Esophagus muscularis mucosa (tissue), 4 donors: ENCODE measurements at regions not wholly inside any gene's neighbourhood (a gene's known extent, or its start where the extent isn't known, plus 50 kb on each side); places are given as distances from the start of the nearest gene placed in this dataset.

Experiments
- DNase-seq: peaks from one replicate; pipeline ENCODE4 v3.0.0-alpha.2; 2017; ENCODE audit errors: extremely low spot score
- H3K27ac ChIP-seq, 4 donors: fragments of 200-600 bp; sonication (generic); replicated peaks in 1 of 4; 1 replicate in 3 of 4; 2 replicates in 1 of 4; pipeline ENCODE4 v1.5.1; 2016 to 2019; ENCODE audit warnings: mild to moderate bottlenecking in 1 of 4
- H3K27me3 ChIP-seq, 4 donors: fragments of 200-600 bp; sonication (generic); one replicate each; pipeline versions ENCODE4 v1.5.1 to v1.6.0; 2016 to 2019
- H3K36me3 ChIP-seq, 4 donors: fragments of 200-600 bp; sonication (generic); one replicate each; pipeline ENCODE4 v1.5.1; 2016 to 2019
- H3K4me1 ChIP-seq, 4 donors: fragments of 200-600 bp; sonication (generic); one replicate each; pipeline ENCODE4 v1.5.1; 2016 to 2019
- H3K4me3 ChIP-seq, 4 donors: fragments of 200-600 bp; sonication (generic); 1 replicate in 2 of 4; 2 replicates in 2 of 4; pipeline ENCODE4 v1.5.1; 2016 to 2019; ENCODE audit warnings: mild to moderate bottlenecking in 4 of 4, moderate library complexity in 1 of 4
- H3K9me3 ChIP-seq, 4 donors: fragments of 200-600 bp; sonication (generic); 1 replicate in 3 of 4; 2 replicates in 1 of 4; pipeline ENCODE4 v1.5.1; 2016 to 2019
- EP300 ChIP-seq: sonication (generic); formaldehyde crosslinking; IDR thresholded peaks from one replicate; pipeline ENCODE4 v1.6.1; 2017; ENCODE audit warnings: antibody characterized with exemption
- POLR2A ChIP-seq: fragments of 450-650 bp; IDR thresholded peaks from one replicate; pipeline ENCODE4 v1.6.1; 2017; ENCODE audit warnings: antibody characterized with exemption, moderate library complexity, mild to moderate bottlenecking, low read depth
- POLR2AphosphoS5 ChIP-seq, 2 donors: sonication (generic); formaldehyde crosslinking; IDR thresholded peaks; one replicate each; pipeline ENCODE4 v1.6.1; 2017; ENCODE audit warnings: antibody characterized with exemption in 2 of 2
- WGBS: methylation state at CpG from one replicate; pipeline ENCODE4 v1.1.5; 2018; 5-methylcytosine and 5-hydroxymethylcytosine counted together
- intact Hi-C: fragments of 100-400 bp; cut with DNase I; formaldehyde crosslinking; loops from one replicate; pipeline ENCODE4 v1.15.1; 2023
- TF ChIP-seq, protein P1 (sequence below), 3 experiments: fragments of 200-600 bp in 2 of 3; fragments of 450-650 bp in 1 of 3; sonication (generic) in 2 of 3; IDR thresholded peaks; one replicate each; pipeline ENCODE4 v1.5.1; 2017 to 2019; ENCODE audit warnings: antibody characterized with exemption in 3 of 3, mild to moderate bottlenecking in 2 of 3, moderate library complexity in 1 of 3

DNA sequence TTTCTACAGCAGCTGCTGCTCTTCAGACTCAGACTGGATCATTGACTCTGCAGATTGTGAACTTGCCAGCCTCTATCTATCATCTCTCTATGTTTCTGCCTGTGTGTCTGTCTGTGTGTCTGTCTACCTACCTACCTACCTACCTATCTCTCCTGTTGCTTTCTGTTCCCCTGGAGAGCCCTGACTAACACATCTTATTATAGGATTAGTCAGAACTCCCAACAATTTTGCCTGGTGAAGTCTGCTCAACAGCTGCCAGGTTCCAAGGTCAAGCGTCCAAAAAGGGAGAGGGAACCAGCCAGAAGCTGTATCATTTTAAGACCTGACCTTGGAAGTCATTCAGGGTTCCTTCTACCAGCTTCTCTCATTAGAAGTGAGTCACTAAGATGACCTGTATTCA is 579.0 kb upstream of the DPP6 start:
- H3K4me1 ChIP-seq, result peaks cover 0 to 13% (median 8%) of the 10 kb centered on the region in 4 donors
- intact Hi-C loops, result no loop called here
- H3K27me3 ChIP-seq, result no peaks in the 10 kb centered on the region
- H3K4me3 ChIP-seq, result no peak overlapping the region
- TF ChIP-seq POLR2A (no peak), EP300 (no peak), POLR2AphosphoS5 (IDR thresholded peaks at IDR 0.05) (no peak)
- TF ChIP-seq, protein P1, sequence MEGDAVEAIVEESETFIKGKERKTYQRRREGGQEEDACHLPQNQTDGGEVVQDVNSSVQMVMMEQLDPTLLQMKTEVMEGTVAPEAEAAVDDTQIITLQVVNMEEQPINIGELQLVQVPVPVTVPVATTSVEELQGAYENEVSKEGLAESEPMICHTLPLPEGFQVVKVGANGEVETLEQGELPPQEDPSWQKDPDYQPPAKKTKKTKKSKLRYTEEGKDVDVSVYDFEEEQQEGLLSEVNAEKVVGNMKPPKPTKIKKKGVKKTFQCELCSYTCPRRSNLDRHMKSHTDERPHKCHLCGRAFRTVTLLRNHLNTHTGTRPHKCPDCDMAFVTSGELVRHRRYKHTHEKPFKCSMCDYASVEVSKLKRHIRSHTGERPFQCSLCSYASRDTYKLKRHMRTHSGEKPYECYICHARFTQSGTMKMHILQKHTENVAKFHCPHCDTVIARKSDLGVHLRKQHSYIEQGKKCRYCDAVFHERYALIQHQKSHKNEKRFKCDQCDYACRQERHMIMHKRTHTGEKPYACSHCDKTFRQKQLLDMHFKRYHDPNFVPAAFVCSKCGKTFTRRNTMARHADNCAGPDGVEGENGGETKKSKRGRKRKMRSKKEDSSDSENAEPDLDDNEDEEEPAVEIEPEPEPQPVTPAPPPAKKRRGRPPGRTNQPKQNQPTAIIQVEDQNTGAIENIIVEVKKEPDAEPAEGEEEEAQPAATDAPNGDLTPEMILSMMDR (IDR thresholded peaks at IDR 0.05), result no peak
- WGBS, result 13% methylated on average over 1 of the region's 1 CpG
- no peaks in the 10 kb centered on the region for H3K9me3 ChIP-seq
- H3K27ac ChIP-seq, result no peak overlapping the region
- no peaks in the 10 kb centered on the region for H3K36me3 ChIP-seq
- no peak for DNase-seq

DNA sequence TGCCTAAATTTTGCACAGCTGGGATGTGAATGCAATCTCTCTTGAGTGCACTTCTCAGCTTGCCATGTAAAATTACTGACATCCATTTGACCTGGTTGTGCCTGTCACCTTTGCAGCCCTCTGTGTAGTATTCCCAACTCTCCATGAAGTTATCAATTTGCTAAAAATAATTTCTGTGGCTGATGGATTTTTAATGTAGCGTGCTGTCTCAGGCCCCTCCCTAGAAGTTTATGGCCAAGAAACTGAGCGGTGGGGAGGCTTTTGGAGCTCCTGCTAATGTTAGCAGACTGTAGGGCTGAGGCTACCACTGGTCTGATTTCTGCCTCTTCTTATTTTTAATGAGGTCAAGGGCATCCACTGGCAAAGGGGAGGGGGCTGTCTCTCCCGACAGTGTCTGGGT is 577.0 kb upstream of the DPP6 start:
- intact Hi-C loops, result no loop called here

DNA sequence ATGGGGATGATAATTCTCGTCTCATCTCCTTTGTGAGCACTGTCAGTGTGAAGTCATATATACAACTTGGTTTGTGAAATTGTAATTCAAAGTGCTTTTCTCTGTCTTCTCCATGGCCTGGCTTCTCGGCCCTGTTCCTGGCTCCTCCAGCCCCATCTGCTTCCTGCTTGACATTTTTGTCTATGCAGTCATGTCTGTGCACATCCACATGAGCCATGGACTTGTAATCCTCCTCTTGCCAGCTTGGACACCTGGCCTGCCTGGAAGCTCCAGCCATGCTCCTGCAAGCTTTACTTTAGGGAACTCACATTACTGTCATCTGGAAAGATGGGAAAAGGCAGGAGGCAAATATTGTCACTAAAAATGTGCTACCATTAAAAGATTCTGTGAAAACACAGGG is 576.0 kb upstream of the DPP6 start:
- Histone ChIP-seq H3K36me3 (no peaks in the 10 kb centered on the region), H3K27ac (no peak overlapping the region), H3K9me3 (peaks cover 0 to 9% (median 0%) of the 10 kb centered on the region in 4 donors), H3K4me1 (peaks cover 0 to 13% (median 8%) of the 10 kb centered on the region in 4 donors), H3K27me3 (no peaks in the 10 kb centered on the region), H3K4me3 (no peak overlapping the region)
- TF ChIP-seq POLR2AphosphoS5 (IDR thresholded peaks at IDR 0.05), result no peak
- 87% methylated on average over 2 of the region's 2 CpGs for WGBS
- no peak for DNase-seq
- intact Hi-C loops, result no loop called here

More for the DNA sequence above, 577.0 kb upstream of the DPP6 start:
- no peak for TF ChIP-seq POLR2AphosphoS5 (IDR thresholded peaks at IDR 0.05)
- TF ChIP-seq EP300, result no peak
- Histone ChIP-seq H3K27me3 (no peaks in the 10 kb centered on the region), H3K4me3 (no peak overlapping the region), H3K27ac (no peak overlapping the region), H3K4me1 (peaks cover 0 to 13% (median 8%) of the 10 kb centered on the region in 4 donors), H3K9me3 (peaks cover 0 to 2% (median 0%) of the 10 kb centered on the region in 4 donors), H3K36me3 (no peaks in the 10 kb centered on the region)
- DNase-seq, result peak; percentile 37
- WGBS, result 76% methylated on average over 3 of the region's 3 CpGs

DNA sequence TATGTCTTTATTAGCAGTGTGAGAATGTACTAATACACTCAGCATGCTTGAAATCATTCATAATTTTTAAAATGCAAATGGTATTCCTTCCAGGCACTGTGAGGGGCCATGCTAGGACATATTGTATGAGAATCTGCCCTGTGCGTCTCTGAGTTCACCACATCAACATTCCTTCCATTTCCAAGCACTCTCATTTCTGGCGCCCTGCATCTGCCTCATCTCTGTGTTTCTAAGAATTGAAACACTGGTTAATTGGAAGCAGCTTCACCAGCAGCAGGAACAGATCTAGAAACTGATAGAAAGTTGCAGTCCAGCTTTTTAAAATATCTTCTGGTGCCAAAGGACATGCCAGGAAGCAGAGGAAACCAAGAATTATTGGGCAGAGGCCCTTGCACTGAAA is 555.9 kb upstream of the DPP6 start:
- 52% methylated on average over 2 of the region's 2 CpGs for WGBS
- Histone ChIP-seq H3K36me3 (no peaks in the 10 kb centered on the region), H3K9me3 (no peaks in the 10 kb centered on the region), H3K27me3 (no peaks in the 10 kb centered on the region), H3K4me3 (no peak overlapping the region), H3K27ac (peak overlapping the region in 2 of 4 donors; percentile 21 to 53), H3K4me1 (peaks cover 0 to 17% (median 12%) of the 10 kb centered on the region in 4 donors)
- intact Hi-C loops, result no loop called here
- TF ChIP-seq, protein P1 (IDR thresholded peaks at IDR 0.05), result no peak
- no peak for TF ChIP-seq EP300
- no peak for TF ChIP-seq POLR2A
- no peak for TF ChIP-seq POLR2AphosphoS5 (IDR thresholded peaks at IDR 0.05)
- DNase-seq, result no peak

DNA sequence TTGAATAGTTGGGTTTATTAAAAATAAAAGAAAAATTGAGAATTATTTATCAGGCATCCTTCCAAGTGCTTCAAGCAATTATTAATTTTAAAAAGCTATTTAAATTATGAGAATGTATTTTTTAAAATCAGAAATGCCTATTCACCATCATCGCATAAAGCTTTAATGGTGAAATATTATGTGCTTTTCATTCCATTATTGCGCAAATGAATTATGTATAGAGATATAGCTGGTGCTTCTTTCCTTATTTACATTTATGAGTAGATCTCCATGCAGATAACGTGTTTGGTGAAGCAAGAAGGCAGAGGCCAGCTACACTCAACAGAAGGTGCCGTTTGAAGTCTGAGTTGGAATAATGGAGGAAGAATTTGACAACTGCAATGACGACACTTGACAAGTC is 549.1 kb upstream of the DPP6 start:
- WGBS, result 66% methylated on average over 5 of the region's 5 CpGs
- Histone ChIP-seq H3K4me3 (no peak overlapping the region), H3K27ac (peak overlapping the region in 1 of 4 donors; percentile 47), H3K4me1 (peaks cover 0 to 11% (median 4%) of the 10 kb centered on the region in 4 donors), H3K36me3 (no peaks in the 10 kb centered on the region), H3K27me3 (no peaks in the 10 kb centered on the region), H3K9me3 (peaks cover 0 to 10% (median 4%) of the 10 kb centered on the region in 4 donors)
- TF ChIP-seq POLR2AphosphoS5 (IDR thresholded peaks at IDR 0.05) (no peak), POLR2A (no peak), EP300 (no peak)
- TF ChIP-seq, protein P1 (IDR thresholded peaks at IDR 0.05), result no peak
- no peak for DNase-seq
- intact Hi-C loops, result no loop called here
